Activated CD4-positive, alpha-beta T cell treated with anti-CD3 and anti-CD28 coated beads for 36 hours (primary cell): ENCODE measurements at regions not wholly inside any gene's neighbourhood (a gene's known extent, or its start where the extent isn't known, plus 50 kb on each side); places are given as distances from the start of the nearest gene placed in this dataset.
"Not testable (repeated sequence)": the region's sequence is repeated elsewhere in the genome, so short reads cannot be mapped to it uniquely, and the experiment has no call there.

Source experiments
- ATAC-seq: fragments of 200-7000 bp; cut with Tn5 transposase; one replicate; pipeline ENCODE4 v1.10.0; 2021; ENCODE audit warnings: mild to moderate bottlenecking, moderate library complexity
- CTCF ChIA-PET: fragments of 350-600 bp; sonication (Branson Sonifier 250); formaldehyde crosslinking; loops from one replicate; lab custom pipeline; 2021; ENCODE audit warnings: antibody characterized with exemption; lab: Charles Lee
- POLR2A ChIA-PET: fragments of 350-600 bp; sonication (Branson Sonifier 250); formaldehyde crosslinking; loops from one replicate; lab custom pipeline; 2021; ENCODE audit warnings: antibody characterized with exemption, inconsistent platforms; lab: Charles Lee
- DNase-seq: peaks from one replicate; pipeline ENCODE4 v3.0.0-alpha.2; 2020
- H3K27ac Mint-ChIP-seq: one replicate; pipeline ENCODE4 v1.8.0; 2021; ENCODE audit warnings: mixed read lengths
- H3K27me3 Mint-ChIP-seq: one replicate; pipeline ENCODE4 v1.8.0; 2021; ENCODE audit warnings: mixed read lengths
- H3K36me3 Mint-ChIP-seq: one replicate; pipeline ENCODE4 v1.8.0; 2021; ENCODE audit warnings: low read depth, mixed read lengths
- H3K4me1 Mint-ChIP-seq: one replicate; pipeline ENCODE4 v1.8.0; 2021; ENCODE audit warnings: mixed read lengths
- H3K4me3 Mint-ChIP-seq: one replicate; pipeline ENCODE4 v1.8.0; 2021; ENCODE audit warnings: mild to moderate bottlenecking, moderate library complexity, mixed read lengths
- H3K9me3 Mint-ChIP-seq: one replicate; pipeline ENCODE4 v1.8.0; 2021; ENCODE audit warnings: low read depth, mixed read lengths
- intact Hi-C, 2 experiments: fragments of 100-400 bp; cut with DNase I in 1 of 2; cut with micrococcal nuclease in 1 of 2; formaldehyde crosslinking; loops; one replicate each; pipeline versions ENCODE4 v1.14.2 to v1.15.1; 2022 to 2024; cut with DNase I, micrococcal nuclease

- intact Hi-C loops = no loop called here
- H3K36me3 Mint-ChIP-seq = no peaks in the 10 kb centered on the region
- H3K4me1 Mint-ChIP-seq = no peaks in the 10 kb centered on the region
Observed at GRCh38 chr1:74858136-74858535, 125.2 kb downstream of the TYW3 start.

GRCh38 chr1:74861867-74862266 is 128.9 kb downstream of the TYW3 start:
- Mint-ChIP-seq H3K4me3 (no peak overlapping the region), H3K4me1 (no peaks in the 10 kb centered on the region), H3K27me3 (no peaks in the 10 kb centered on the region), H3K9me3 (peaks cover 2% of the 10 kb centered on the region), H3K36me3 (no peaks in the 10 kb centered on the region), H3K27ac (no peak overlapping the region)
- ChIA-PET POLR2A (no interaction called here), CTCF (no interaction called here)
- intact Hi-C loops = no loop called here
- DNase-seq (no peak), ATAC-seq (no peak)

More at GRCh38 chr1:74858136-74858535, 125.2 kb downstream of the TYW3 start:
- Mint-ChIP-seq H3K4me3 (no peak overlapping the region), H3K9me3 (no peaks in the 10 kb centered on the region), H3K27me3 (no peaks in the 10 kb centered on the region), H3K27ac (no peak overlapping the region)
- CTCF ChIA-PET = no interaction called here
- POLR2A ChIA-PET = no interaction called here
- DNase-seq (no peak), ATAC-seq (no peak)

GRCh38 chr1:74869702-74870101 is 136.8 kb downstream of the TYW3 start:
- H3K27me3 Mint-ChIP-seq = no peaks in the 10 kb centered on the region
- H3K4me3 Mint-ChIP-seq = no peak overlapping the region
- POLR2A ChIA-PET = no interaction called here
- CTCF ChIA-PET = no interaction called here
- no peak overlapping the region for H3K27ac Mint-ChIP-seq
- intact Hi-C loops = no loop called here
- DNase-seq (no peak), ATAC-seq (no peak)
- peaks cover 20% of the 10 kb centered on the region for H3K9me3 Mint-ChIP-seq
- no peaks in the 10 kb centered on the region for H3K4me1 Mint-ChIP-seq
- H3K36me3 Mint-ChIP-seq = no peaks in the 10 kb centered on the region

GRCh38 chr1:74877366-74877765 is 144.4 kb downstream of the TYW3 start:
- H3K36me3 Mint-ChIP-seq, H3K4me1 Mint-ChIP-seq, H3K9me3 Mint-ChIP-seq, DNase-seq, CTCF ChIA-PET, intact Hi-C loops, H3K27ac Mint-ChIP-seq, ATAC-seq, H3K4me3 Mint-ChIP-seq, POLR2A ChIA-PET, H3K27me3 Mint-ChIP-seq: not testable (repeated sequence)

GRCh38 chr1:74895411-74895810 is 162.5 kb downstream of the TYW3 start:
- no peak for ATAC-seq
- no peak for DNase-seq
- Mint-ChIP-seq H3K4me1 (no peaks in the 10 kb centered on the region), H3K36me3 (no peaks in the 10 kb centered on the region), H3K27ac (no peak overlapping the region), H3K27me3 (no peaks in the 10 kb centered on the region), H3K9me3 (no peaks in the 10 kb centered on the region), H3K4me3 (no peak overlapping the region)
- ChIA-PET CTCF (no interaction called here), POLR2A (no interaction called here)
- intact Hi-C loops = no loop called here

- no peak for ATAC-seq
- no peak for DNase-seq
- no peaks in the 10 kb centered on the region for H3K9me3 Mint-ChIP-seq
- H3K36me3 Mint-ChIP-seq = no peaks in the 10 kb centered on the region
- no peaks in the 10 kb centered on the region for H3K27me3 Mint-ChIP-seq
- H3K27ac Mint-ChIP-seq = no peak overlapping the region
- no peaks in the 10 kb centered on the region for H3K4me1 Mint-ChIP-seq
- ChIA-PET POLR2A (no interaction called here), CTCF (no interaction called here)
- intact Hi-C loops = no loop called here
- no peak overlapping the region for H3K4me3 Mint-ChIP-seq
Observed at GRCh38 chr1:74908131-74908530, 175.2 kb downstream of the TYW3 start.

- Mint-ChIP-seq H3K9me3 (no peaks in the 10 kb centered on the region), H3K36me3 (no peaks in the 10 kb centered on the region), H3K27ac (no peak overlapping the region), H3K4me1 (no peaks in the 10 kb centered on the region), H3K4me3 (no peak overlapping the region), H3K27me3 (no peaks in the 10 kb centered on the region)
- POLR2A ChIA-PET = no interaction called here
- ATAC-seq (no peak), DNase-seq (no peak)
- CTCF ChIA-PET = no interaction called here
- intact Hi-C loops = no loop called here
Observed at GRCh38 chr1:74908797-74909196, 175.8 kb downstream of the TYW3 start.

GRCh38 chr1:74913978-74914377 is 181.0 kb downstream of the TYW3 start:
- Mint-ChIP-seq H3K27ac (no peak overlapping the region), H3K4me3 (no peak overlapping the region), H3K4me1 (no peaks in the 10 kb centered on the region), H3K9me3 (peaks cover 16% of the 10 kb centered on the region), H3K36me3 (no peaks in the 10 kb centered on the region), H3K27me3 (no peaks in the 10 kb centered on the region)
- ChIA-PET POLR2A (no interaction called here), CTCF (no interaction called here)
- ATAC-seq (no peak), DNase-seq (no peak)
- intact Hi-C loops = no loop called here

- Mint-ChIP-seq H3K27ac (no peak overlapping the region), H3K4me3 (no peak overlapping the region), H3K36me3 (no peaks in the 10 kb centered on the region), H3K27me3 (no peaks in the 10 kb centered on the region), H3K9me3 (peaks cover 9% of the 10 kb centered on the region), H3K4me1 (no peaks in the 10 kb centered on the region)
- ATAC-seq (no peak), DNase-seq (no peak)
- intact Hi-C loops = no loop called here
- ChIA-PET POLR2A (no interaction called here), CTCF (interaction anchor here (0.7 to 0.8 kb wide), 2 partner anchors 9 to 14 kb away, joined by 3 to 4 read pairs; no protein-coding TSS in a partner anchor)
Observed at GRCh38 chr1:74933500-74933899, 200.5 kb downstream of the TYW3 start.

- Mint-ChIP-seq H3K27ac (no peak overlapping the region), H3K36me3 (no peaks in the 10 kb centered on the region), H3K27me3 (no peaks in the 10 kb centered on the region), H3K9me3 (peaks cover 1% of the 10 kb centered on the region), H3K4me3 (no peak overlapping the region), H3K4me1 (no peaks in the 10 kb centered on the region)
- ChIA-PET POLR2A (no interaction called here), CTCF (no interaction called here)
- intact Hi-C loops = no loop called here
- DNase-seq (no peak), ATAC-seq (no peak)
Observed at GRCh38 chr1:74935446-74935845, 198.7 kb upstream of the LHX8 start.

- Mint-ChIP-seq H3K4me3 (no peak overlapping the region), H3K27me3 (no peaks in the 10 kb centered on the region), H3K9me3 (peaks cover 5% of the 10 kb centered on the region), H3K4me1 (no peaks in the 10 kb centered on the region), H3K27ac (no peak overlapping the region), H3K36me3 (no peaks in the 10 kb centered on the region)
- ChIA-PET POLR2A (no interaction called here), CTCF (no interaction called here)
- ATAC-seq (no peak), DNase-seq (no peak)
- intact Hi-C loops = no loop called here
Observed at GRCh38 chr1:74937176-74937575, 197.0 kb upstream of the LHX8 start.

- no peaks in the 10 kb centered on the region for H3K27me3 Mint-ChIP-seq
- intact Hi-C loops = no loop called here
- DNase-seq = no peak
- ChIA-PET CTCF (interaction anchor here (0.9 kb wide), 1 partner anchor 9 kb away, joined by 4 read pairs; no protein-coding TSS in a partner anchor), POLR2A (no interaction called here)
- H3K4me1 Mint-ChIP-seq = no peaks in the 10 kb centered on the region
- ATAC-seq = no peak
- H3K27ac Mint-ChIP-seq = no peak overlapping the region
- no peak overlapping the region for H3K4me3 Mint-ChIP-seq
- no peaks in the 10 kb centered on the region for H3K36me3 Mint-ChIP-seq
- H3K9me3 Mint-ChIP-seq = peaks cover 4% of the 10 kb centered on the region
Observed at GRCh38 chr1:74943046-74943445, 191.1 kb upstream of the LHX8 start.

GRCh38 chr1:74946388-74946787 is 187.8 kb upstream of the LHX8 start:
- CTCF ChIA-PET = no interaction called here
- DNase-seq (no peak), ATAC-seq (no peak)
- Mint-ChIP-seq H3K4me3 (no peak overlapping the region), H3K36me3 (no peaks in the 10 kb centered on the region), H3K9me3 (peaks cover 2% of the 10 kb centered on the region), H3K4me1 (no peaks in the 10 kb centered on the region), H3K27ac (no peak overlapping the region), H3K27me3 (no peaks in the 10 kb centered on the region)
- intact Hi-C loops = no loop called here
- POLR2A ChIA-PET = no interaction called here
